PFSK-1 (cell line): ENCODE measurements at regions not wholly inside any gene's neighbourhood (a gene's known extent, or its start where the extent isn't known, plus 50 kb on each side); places are given as distances from the start of the nearest gene placed in this dataset.

Source experiments
- FOXP2 ChIP-seq: optimal IDR thresholded peaks from 2 replicates; pipeline ENCODE3; 2011; ENCODE audit warnings: borderline replicate concordance, control low read depth, inconsistent platforms; ENCODE audit not compliant: insufficient read depth; ENCODE audit errors: extremely low read length, extremely low read depth
- POLR2AphosphoS5 ChIP-seq: IDR thresholded peaks from 2 replicates; pipeline ENCODE4 v1.6.1; 2012; ENCODE audit warnings: low read depth, mild to moderate bottlenecking, control low read depth, low read length, moderate library complexity
- REST ChIP-seq, 2 experiments: IDR thresholded peaks; 2 replicates each; pipeline versions ENCODE4 v1.6.1 to v1.8.0; 2011 to 2012; ENCODE audit warnings: low read depth in 2 of 2, low read length in 2 of 2, control low read depth in 1 of 2, inconsistent platforms in 1 of 2, mild to moderate bottlenecking in 1 of 2, moderate library complexity in 1 of 2; ENCODE audit not compliant: insufficient read depth in 1 of 2
- SIN3A ChIP-seq: IDR thresholded peaks from 2 replicates; pipeline ENCODE4 v1.6.1; 2012; ENCODE audit warnings: mild to moderate bottlenecking, low read length, moderate library complexity, borderline replicate concordance; ENCODE audit not compliant: insufficient read depth
- TAF1 ChIP-seq: IDR thresholded peaks from 2 replicates; pipeline ENCODE4 v1.6.1; 2012; ENCODE audit warnings: low read length, control low read depth, borderline replicate concordance; ENCODE audit not compliant: insufficient read depth

GRCh38 chr15:29573197-29573838 lies 248.9 kb downstream of the TJP1 start:
- TF ChIP-seq POLR2AphosphoS5 (no peak), FOXP2 (no peak), REST (IDR thresholded peaks at IDR 0.05; ENCODE audit: insufficient read depth in 1 of 2, low read depth in 2 of 2, low read length in 2 of 2) (no peak), TAF1 (no peak), SIN3A (no peak)

DNA sequence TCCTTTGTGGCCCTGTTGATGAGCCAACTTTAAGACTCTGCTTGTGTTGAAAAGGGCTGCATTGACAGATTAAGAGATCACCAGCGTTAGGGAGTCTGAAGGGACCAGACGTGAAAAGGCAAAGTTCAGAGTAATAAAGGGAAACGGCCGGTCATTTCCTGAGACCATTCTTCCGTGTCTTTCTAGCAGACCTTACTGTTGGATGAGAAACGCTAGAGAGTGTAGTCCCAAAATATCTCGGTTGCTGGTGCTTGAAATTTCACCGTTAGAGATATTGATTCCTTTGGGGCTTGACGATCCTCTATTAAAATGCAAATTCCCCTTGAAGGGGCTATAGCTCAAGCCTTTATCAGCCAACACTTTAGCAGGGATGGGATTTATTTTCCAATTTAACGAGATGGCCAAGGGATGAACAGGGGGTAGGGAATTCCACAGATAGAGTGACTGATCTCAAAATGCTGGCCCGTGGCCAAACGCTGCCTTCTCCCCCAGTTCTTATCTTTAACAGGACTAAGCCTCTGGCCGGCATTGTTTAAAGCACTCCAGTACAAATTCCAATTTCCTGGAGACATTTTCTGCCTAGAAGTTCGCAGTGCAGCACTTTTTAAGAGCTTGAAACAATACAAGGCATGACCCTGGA lies 250.4 kb downstream of the TJP1 start:
- TF ChIP-seq POLR2AphosphoS5 (no peak), REST (IDR thresholded peaks at IDR 0.05; ENCODE audit: insufficient read depth in 1 of 2, low read depth in 2 of 2, low read length in 2 of 2) (no peak)

- TF ChIP-seq REST (IDR thresholded peaks at IDR 0.05; ENCODE audit: insufficient read depth in 1 of 2, low read depth in 2 of 2, low read length in 2 of 2) (no peak), POLR2AphosphoS5 (no peak), FOXP2 (no peak), TAF1 (no peak), SIN3A (no peak)
Observed at GRCh38 chr15:29570948-29571791, 251.1 kb downstream of the TJP1 start.

DNA sequence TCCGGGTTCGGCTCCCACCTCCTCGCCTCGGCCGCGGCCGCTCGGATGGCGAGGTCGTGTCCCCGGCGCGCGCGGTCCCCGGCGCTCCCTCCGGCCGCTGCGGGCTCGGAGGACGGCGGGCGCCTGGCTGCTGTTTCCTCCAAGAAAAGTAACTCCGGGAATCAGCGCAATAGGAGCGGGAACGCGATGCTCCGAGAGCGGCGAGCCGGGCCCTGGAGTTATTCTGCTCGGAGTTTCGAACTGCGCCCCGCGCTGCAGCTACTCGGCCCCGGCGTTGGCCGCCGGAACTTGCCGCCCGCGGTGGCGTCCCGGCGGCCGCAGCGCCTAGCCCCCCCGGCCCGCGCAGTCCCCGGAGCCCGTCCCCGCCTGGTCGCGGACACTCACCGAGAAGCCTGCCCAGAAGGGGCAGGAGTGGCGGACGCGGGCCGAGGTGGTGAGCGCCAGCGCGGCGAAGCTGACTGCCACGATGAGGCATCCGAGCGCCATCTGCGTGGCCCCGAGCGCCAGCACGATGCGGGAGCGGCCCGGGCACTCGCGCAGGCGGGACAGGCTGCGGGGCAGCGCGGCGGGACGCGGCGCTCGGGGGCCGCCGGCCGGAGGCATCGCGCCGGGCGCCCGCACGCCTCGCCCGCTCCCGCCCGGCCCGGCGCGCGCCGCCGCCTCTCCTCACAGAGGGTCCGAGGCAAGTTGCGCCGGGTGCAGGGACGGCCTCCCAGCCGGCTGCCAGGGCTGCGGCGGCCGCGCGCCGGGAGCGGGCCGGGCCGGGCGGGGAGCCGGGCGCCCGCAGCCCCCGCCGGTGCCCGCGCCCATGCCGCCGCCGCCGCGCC lies 251.9 kb downstream of the TJP1 start:
- TF ChIP-seq REST (IDR thresholded peaks at IDR 0.05; ENCODE audit: insufficient read depth in 1 of 2, low read depth in 2 of 2, low read length in 2 of 2) (no peak), POLR2AphosphoS5 (no peak), TAF1 (no peak), SIN3A (no peak), FOXP2 (no peak)
